H9 (cell line): ENCODE measurements at regions not wholly inside any gene's neighbourhood (a gene's known extent, or its start where the extent isn't known, plus 50 kb on each side); places are given as distances from the start of the nearest gene placed in this dataset.

Experiments
- DNase-seq: peaks from one replicate; pipeline ENCODE4 v3.0.0-alpha.2; 2017
- H2AFZ ChIP-seq: one replicate; pipeline ENCODE4 v1.6.1; 2013; ENCODE audit warnings: mild to moderate bottlenecking, low read length, control low read depth, moderate library complexity
- H2AK5ac ChIP-seq: 2 replicates; pipeline ENCODE4 v1.6.1; 2013; ENCODE audit warnings: low read length, control low read depth, mixed read lengths; ENCODE audit not compliant: insufficient read length
- H2BK120ac ChIP-seq: one replicate; pipeline ENCODE4 v1.6.1; 2013; ENCODE audit warnings: low read depth, mild to moderate bottlenecking, low read length, control low read depth, inconsistent platforms; ENCODE audit not compliant: poor library complexity, severe bottlenecking
- H2BK12ac ChIP-seq: 2 replicates; pipeline ENCODE4 v1.6.1; 2013; ENCODE audit warnings: low read length, control low read depth, mixed read lengths, low read depth; ENCODE audit not compliant: insufficient read length
- H2BK15ac ChIP-seq: 2 replicates; pipeline ENCODE4 v1.6.1; 2013; ENCODE audit warnings: low read depth, low read length, control low read depth
- H2BK20ac ChIP-seq: one replicate; pipeline ENCODE4 v1.6.1; 2013; ENCODE audit warnings: low read depth, mild to moderate bottlenecking, low read length, control low read depth, inconsistent platforms; ENCODE audit not compliant: poor library complexity, severe bottlenecking
- H2BK5ac ChIP-seq: 2 replicates; pipeline ENCODE4 v1.6.1; 2013; ENCODE audit warnings: low read length, control low read depth, mixed read lengths; ENCODE audit not compliant: insufficient read length
- H3K14ac ChIP-seq: 2 replicates; pipeline ENCODE4 v1.6.1; 2013; ENCODE audit warnings: low read length, control low read depth; ENCODE audit not compliant: insufficient read depth
- H3K18ac ChIP-seq: 2 replicates; pipeline ENCODE4 v1.6.1; 2013; ENCODE audit warnings: low read depth, mild to moderate bottlenecking, mixed read lengths, low read length, control low read depth; ENCODE audit not compliant: insufficient read length
- H3K23ac ChIP-seq: 2 replicates; pipeline ENCODE4 v1.6.1; 2013; ENCODE audit warnings: low read length, control low read depth, mixed read lengths, low read depth; ENCODE audit not compliant: insufficient read length
- H3K23me2 ChIP-seq: 2 replicates; pipeline ENCODE4 v1.6.1; 2013; ENCODE audit warnings: low read depth, mild to moderate bottlenecking, mixed read lengths, low read length, control low read depth; ENCODE audit not compliant: insufficient read length, poor library complexity, severe bottlenecking
- H3K27ac ChIP-seq: 2 replicates; pipeline ENCODE4 v1.5.1; 2013; ENCODE audit warnings: low read length, control low read depth, mixed read lengths, low read depth; ENCODE audit not compliant: insufficient read length
- H3K27me3 ChIP-seq: 2 replicates; pipeline ENCODE4 v1.6.1; 2013; ENCODE audit warnings: low read length, control low read depth, inconsistent platforms; ENCODE audit not compliant: insufficient read depth
- H3K4ac ChIP-seq: 2 replicates; pipeline ENCODE4 v1.6.1; 2013; ENCODE audit warnings: low read depth, mild to moderate bottlenecking, control low read depth, inconsistent platforms, low read length, moderate library complexity
- H3K4me1 ChIP-seq: 2 replicates; pipeline ENCODE4 v1.6.1; 2013; ENCODE audit warnings: low read length, control low read depth, inconsistent platforms; ENCODE audit not compliant: insufficient read depth
- H3K4me2 ChIP-seq: 2 replicates; pipeline ENCODE4 v1.6.1; 2013; ENCODE audit warnings: low read length, control low read depth, mixed read lengths; ENCODE audit not compliant: insufficient read length, insufficient read depth
- H3K56ac ChIP-seq: 2 replicates; pipeline ENCODE4 v1.6.1; 2013; ENCODE audit warnings: low read depth, mild to moderate bottlenecking, mixed read lengths, low read length, control low read depth; ENCODE audit not compliant: insufficient read length
- H3K79me1 ChIP-seq: 2 replicates; pipeline ENCODE4 v1.6.1; 2013; ENCODE audit warnings: low read depth, mild to moderate bottlenecking, moderate library complexity, low read length, control low read depth, inconsistent platforms; ENCODE audit not compliant: insufficient read depth, poor library complexity, severe bottlenecking
- H3K79me2 ChIP-seq: 2 replicates; pipeline ENCODE4 v1.6.1; 2013; ENCODE audit warnings: low read length, control low read depth, inconsistent platforms; ENCODE audit not compliant: insufficient read depth
- H3K9ac ChIP-seq: 2 replicates; pipeline ENCODE4 v1.6.1; 2013; ENCODE audit warnings: low read length, control low read depth, mixed read lengths; ENCODE audit not compliant: insufficient read length; ENCODE audit errors: extremely low read depth
- H3K9me3 ChIP-seq: one replicate; pipeline ENCODE4 v1.6.1; 2013; ENCODE audit warnings: low read depth, low read length, inconsistent platforms; ENCODE audit not compliant: control insufficient read depth
- H3T11ph ChIP-seq: one replicate; pipeline ENCODE4 v1.6.1; 2013; ENCODE audit warnings: mild to moderate bottlenecking, low read length, control low read depth, inconsistent platforms
- H4K20me1 ChIP-seq: one replicate; pipeline ENCODE4 v1.6.1; 2013; ENCODE audit not compliant: control insufficient read depth, insufficient read length, insufficient read depth
- H4K5ac ChIP-seq: 2 replicates; pipeline ENCODE4 v1.6.1; 2013; ENCODE audit warnings: low read depth, mild to moderate bottlenecking, mixed read lengths, low read length, control low read depth; ENCODE audit not compliant: insufficient read length
- H4K8ac ChIP-seq: replicated peaks from 2 replicates; pipeline ENCODE4 v1.6.1; 2013; ENCODE audit warnings: low read length, control low read depth, mixed read lengths, low read depth; ENCODE audit not compliant: insufficient read length
- H4K91ac ChIP-seq: 2 replicates; pipeline ENCODE4 v1.6.1; 2013; ENCODE audit warnings: low read depth, mild to moderate bottlenecking, moderate library complexity, mixed read lengths, low read length, control low read depth; ENCODE audit not compliant: insufficient read length
- H3K27ac Mint-ChIP-seq, 3 experiments: 2 replicates in 2 of 3; 3 replicates in 1 of 3; pipeline ENCODE4 v1.8.0; 2020 to 2021; ENCODE audit warnings: mixed read lengths in 3 of 3, mild to moderate bottlenecking in 1 of 3, moderate library complexity in 1 of 3
- H3K27me3 Mint-ChIP-seq: 2 replicates; pipeline ENCODE4 v1.8.0; 2021; ENCODE audit warnings: low read depth, mild to moderate bottlenecking, moderate library complexity, mixed read lengths
- H3K36me3 Mint-ChIP-seq, 3 experiments: 2 replicates in 2 of 3; 3 replicates in 1 of 3; pipeline ENCODE4 v1.8.0; 2020 to 2021; ENCODE audit warnings: low read depth in 3 of 3, mixed read lengths in 3 of 3; ENCODE audit not compliant: insufficient read depth in 1 of 3
- H3K4me1 Mint-ChIP-seq, 2 experiments: 2 replicates each; pipeline ENCODE4 v1.8.0; 2020; ENCODE audit warnings: mixed read lengths in 2 of 2
- H3K4me3 Mint-ChIP-seq, 2 experiments: 2 replicates in 1 of 2; 3 replicates in 1 of 2; pipeline ENCODE4 v1.8.0; 2020 to 2021; ENCODE audit warnings: mild to moderate bottlenecking in 2 of 2, mixed read lengths in 2 of 2, moderate library complexity in 1 of 2
- H3K9me3 Mint-ChIP-seq, 2 experiments: 2 replicates in 1 of 2; 3 replicates in 1 of 2; pipeline ENCODE4 v1.8.0; 2020; ENCODE audit warnings: mild to moderate bottlenecking in 2 of 2, mixed read lengths in 2 of 2, moderate library complexity in 1 of 2
- WGBS: extraction: QIAGEN DNeasy Blood & Tissue Kit; methylation state at CpG from one replicate; pipeline ENCODE4 v1.1.7; 2013; ENCODE audit warnings: missing lambda C conversion rate, low lambda C conversion rate, mixed read lengths; ENCODE audit not compliant: insufficient read length; ENCODE audit errors: extremely low coverage; 5-methylcytosine and 5-hydroxymethylcytosine counted together
- TF ChIP-seq, protein P1 (sequence below): fragments of 200-600 bp; sonication (generic); conservative IDR thresholded peaks from 3 replicates; pipeline ENCODE4 v1.8.0; 2021; ENCODE audit warnings: antibody characterized with exemption, mild to moderate bottlenecking

DNA sequence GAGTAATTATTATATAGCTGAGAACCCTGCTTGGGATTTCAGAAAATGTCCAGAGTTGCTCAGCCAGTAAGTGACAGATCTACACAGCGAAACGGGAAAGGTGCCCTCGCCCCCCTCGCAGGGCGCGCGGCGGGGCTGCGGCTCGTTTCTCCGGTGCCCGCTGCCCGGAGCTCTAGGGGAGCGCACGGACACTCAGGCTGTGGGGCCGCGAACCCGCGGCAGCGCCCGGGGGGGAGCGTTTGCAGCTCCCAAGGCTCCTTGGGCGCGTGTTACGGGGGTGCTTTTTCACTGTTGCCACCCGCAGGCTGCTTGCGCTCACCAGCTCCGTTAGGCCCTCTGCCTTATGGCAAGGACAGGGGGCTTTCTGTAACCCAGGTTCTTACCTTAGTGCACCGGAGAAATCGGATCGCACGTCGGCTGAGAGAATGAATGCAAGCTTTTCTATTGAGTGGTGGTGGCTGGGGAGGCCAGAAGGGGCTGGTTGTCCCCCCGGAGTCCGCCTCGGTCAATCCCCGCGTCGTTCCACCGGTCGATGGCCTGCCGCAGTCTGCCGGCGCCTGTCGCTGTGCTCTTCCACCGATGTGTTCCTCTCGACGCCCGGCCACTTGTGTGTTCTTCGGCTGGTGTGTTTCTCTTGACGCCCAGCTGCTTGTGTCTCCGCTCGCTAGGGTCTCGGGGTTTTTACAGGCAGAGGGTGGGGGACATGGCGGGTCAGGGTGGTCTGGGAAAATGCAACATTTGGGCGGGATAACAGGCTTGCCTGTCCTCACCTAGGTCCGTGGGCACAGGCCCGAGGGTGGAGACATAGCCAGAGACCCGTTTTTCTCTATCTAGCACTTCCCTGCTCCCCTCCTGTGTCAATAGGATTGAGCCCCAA is 758.8 kb upstream of the DDX18 start:
- peaks cover 0 to 10% of the 10 kb centered on the region in 2 experiments; a peak in 2 of 4 replicates for H3K4me1 Mint-ChIP-seq
- H3K27ac Mint-ChIP-seq, result no peak overlapping the region
- no CpG with 5 or more reads among the region's 59 CpGs for WGBS

More for the DNA sequence above, 758.8 kb upstream of the DDX18 start:
- H4K8ac ChIP-seq, result no peak overlapping the region
- H3K27me3 ChIP-seq, result no peaks in the 10 kb centered on the region
- Mint-ChIP-seq H3K27me3 (peaks cover 2% of the 10 kb centered on the region), H3K36me3 (no peaks in the 10 kb centered on the region), H3K9me3 (peaks cover 0 to 2% of the 10 kb centered on the region in 2 experiments; a peak in 1 of 5 replicates), H3K4me3 (no peak overlapping the region)
- H3K79me2 ChIP-seq, result no peaks in the 10 kb centered on the region
- H2BK20ac ChIP-seq, result no peak overlapping the region
- no peaks in the 10 kb centered on the region for H3K4me1 ChIP-seq
- no peak overlapping the region for H3K18ac ChIP-seq
- TF ChIP-seq, protein P1, sequence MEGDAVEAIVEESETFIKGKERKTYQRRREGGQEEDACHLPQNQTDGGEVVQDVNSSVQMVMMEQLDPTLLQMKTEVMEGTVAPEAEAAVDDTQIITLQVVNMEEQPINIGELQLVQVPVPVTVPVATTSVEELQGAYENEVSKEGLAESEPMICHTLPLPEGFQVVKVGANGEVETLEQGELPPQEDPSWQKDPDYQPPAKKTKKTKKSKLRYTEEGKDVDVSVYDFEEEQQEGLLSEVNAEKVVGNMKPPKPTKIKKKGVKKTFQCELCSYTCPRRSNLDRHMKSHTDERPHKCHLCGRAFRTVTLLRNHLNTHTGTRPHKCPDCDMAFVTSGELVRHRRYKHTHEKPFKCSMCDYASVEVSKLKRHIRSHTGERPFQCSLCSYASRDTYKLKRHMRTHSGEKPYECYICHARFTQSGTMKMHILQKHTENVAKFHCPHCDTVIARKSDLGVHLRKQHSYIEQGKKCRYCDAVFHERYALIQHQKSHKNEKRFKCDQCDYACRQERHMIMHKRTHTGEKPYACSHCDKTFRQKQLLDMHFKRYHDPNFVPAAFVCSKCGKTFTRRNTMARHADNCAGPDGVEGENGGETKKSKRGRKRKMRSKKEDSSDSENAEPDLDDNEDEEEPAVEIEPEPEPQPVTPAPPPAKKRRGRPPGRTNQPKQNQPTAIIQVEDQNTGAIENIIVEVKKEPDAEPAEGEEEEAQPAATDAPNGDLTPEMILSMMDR, result no peak
- no peak overlapping the region for H2BK5ac ChIP-seq
- H3K9me3 ChIP-seq, result no peaks in the 10 kb centered on the region
- H3K23ac ChIP-seq, result no peak overlapping the region
- H2AK5ac ChIP-seq, result no peak overlapping the region
- no peak overlapping the region for H3K4me2 ChIP-seq
- no peak for DNase-seq
- no peak overlapping the region for H3K9ac ChIP-seq
- no peaks in the 10 kb centered on the region for H3K23me2 ChIP-seq
- H2BK120ac ChIP-seq, result no peak overlapping the region
- no peak overlapping the region for H3T11ph ChIP-seq
- no peak overlapping the region for H3K14ac ChIP-seq
- no peak overlapping the region for H3K4ac ChIP-seq
- H3K27ac ChIP-seq, result no peak overlapping the region
- no peak overlapping the region for H3K56ac ChIP-seq
- H4K20me1 ChIP-seq, result no peaks in the 10 kb centered on the region
- no peak overlapping the region for H2BK15ac ChIP-seq
- no peak overlapping the region for H2BK12ac ChIP-seq
- no peak overlapping the region for H4K91ac ChIP-seq
- no peaks in the 10 kb centered on the region for H3K79me1 ChIP-seq
- no peak overlapping the region for H2AFZ ChIP-seq
- H4K5ac ChIP-seq, result no peak overlapping the region
